HEK293T (cell line): ENCODE measurements at regions not wholly inside any gene's neighbourhood (a gene's known extent, or its start where the extent isn't known, plus 50 kb on each side); places are given as distances from the start of the nearest gene placed in this dataset.
"Not testable (repeated sequence)": the region's sequence is repeated elsewhere in the genome, so short reads cannot be mapped to it uniquely, and the experiment has no call there.

ENCODE experiments used
- CTCF ChIA-PET: fragments of 350-600 bp; formaldehyde crosslinking; extraction: SDS; loops from one replicate; lab custom pipeline; 2021; ENCODE audit warnings: antibody characterized with exemption, inconsistent platforms; lab: Yijun Ruan, JAX
- POLR2A ChIA-PET: fragments of 350-600 bp; formaldehyde crosslinking; extraction: SDS; loops from one replicate; lab custom pipeline; 2020; ENCODE audit warnings: antibody characterized with exemption, inconsistent platforms; lab: Yijun Ruan, JAX
- DNase-seq: peaks from one replicate; pipeline ENCODE4 v3.0.0; 2012; ENCODE audit warnings: mixed read lengths; ENCODE audit errors: extremely low spot score
- ARNT ChIP-seq: fragments of 450-650 bp; IDR thresholded peaks from 2 replicates; pipeline ENCODE4 v1.6.1; 2017; ENCODE audit warnings: mild to moderate bottlenecking
- BHLHE40 ChIP-seq: fragments of 450-650 bp; IDR thresholded peaks from 2 replicates; pipeline ENCODE4 v1.6.1; 2016; ENCODE audit warnings: mild to moderate bottlenecking, moderate library complexity, borderline replicate concordance
- CTBP1 ChIP-seq: fragments of 450-650 bp; IDR thresholded peaks from 2 replicates; pipeline ENCODE4 v1.6.1; 2016; ENCODE audit warnings: borderline replicate concordance
- ELF4 ChIP-seq: fragments of 450-650 bp; IDR thresholded peaks from 2 replicates; pipeline ENCODE4 v1.6.1; 2017; ENCODE audit warnings: antibody characterized with exemption
- FOXA1 ChIP-seq: fragments of 450-650 bp; IDR thresholded peaks from 2 replicates; pipeline ENCODE4 v1.6.1; 2016; ENCODE audit warnings: mild to moderate bottlenecking
- FOXK2 ChIP-seq: fragments of 450-650 bp; IDR thresholded peaks from 2 replicates; pipeline ENCODE4 v1.6.1; 2016; ENCODE audit warnings: mild to moderate bottlenecking
- FOXM1 ChIP-seq: fragments of 450-650 bp; IDR thresholded peaks from 2 replicates; pipeline ENCODE4 v1.6.1; 2017; ENCODE audit warnings: mild to moderate bottlenecking, borderline replicate concordance
- HDGF ChIP-seq: fragments of 450-650 bp; IDR thresholded peaks from 2 replicates; pipeline ENCODE4 v1.6.1; 2017; ENCODE audit warnings: antibody characterized with exemption, borderline replicate concordance
- L3MBTL2 ChIP-seq: fragments of 450-650 bp; conservative IDR thresholded peaks from 2 replicates; pipeline ENCODE4 v1.6.1; 2016; ENCODE audit warnings: mild to moderate bottlenecking
- LEF1 ChIP-seq: fragments of 450-650 bp; IDR thresholded peaks from 2 replicates; pipeline ENCODE4 v1.6.1; 2017; ENCODE audit warnings: mild to moderate bottlenecking, borderline replicate concordance
- NFRKB ChIP-seq: fragments of 450-650 bp; IDR thresholded peaks from 2 replicates; pipeline ENCODE4 v1.6.1; 2016; ENCODE audit warnings: mild to moderate bottlenecking, moderate library complexity
- SP1 ChIP-seq: fragments of 450-650 bp; IDR thresholded peaks from 2 replicates; pipeline ENCODE4 v1.6.1; 2017
- SUZ12 ChIP-seq: fragments of 450-650 bp; IDR thresholded peaks from 2 replicates; pipeline ENCODE4 v1.6.1; 2016; ENCODE audit warnings: mild to moderate bottlenecking
- TARDBP ChIP-seq: fragments of 450-650 bp; IDR thresholded peaks from 2 replicates; pipeline ENCODE4 v1.6.1; 2016
- ZNF384 ChIP-seq: fragments of 450-650 bp; IDR thresholded peaks from 2 replicates; pipeline ENCODE4 v1.6.1; 2016
- TF ChIP-seq, protein P1 (sequence below): fragments of 450-650 bp; IDR thresholded peaks from 2 replicates; pipeline ENCODE4 v1.6.1; 2016

DNA sequence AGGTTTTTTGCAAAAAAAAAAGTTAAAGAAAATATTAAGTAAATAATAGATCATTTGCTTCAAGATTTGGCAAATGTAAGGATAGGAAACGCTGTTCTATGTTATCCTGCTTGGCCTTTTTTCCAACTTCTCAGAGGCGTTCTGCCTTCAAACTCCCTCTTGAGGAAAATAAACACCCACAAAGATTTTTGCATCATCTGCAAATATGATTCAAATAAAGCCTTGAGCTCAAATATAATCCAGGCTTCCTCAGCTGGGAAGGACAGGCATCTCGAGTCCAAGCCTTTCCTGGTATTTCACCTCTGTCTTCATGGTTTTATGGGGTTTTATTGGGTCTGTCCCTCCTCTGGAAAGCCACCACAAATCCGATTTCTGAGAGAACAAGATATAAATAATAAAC is 67.7 kb upstream of the PTPN1 start:
- POLR2A ChIA-PET, result interaction anchor here (0.7 kb wide), 1 partner anchor 288 kb away, joined by 3 read pairs; no protein-coding TSS in a partner anchor
- TF ChIP-seq HDGF (no peak), ELF4 (no peak), BHLHE40 (no peak), FOXA1 (no peak), FOXK2 (no peak), SP1 (no peak), L3MBTL2 (no peak), FOXM1 (no peak), ARNT (no peak), NFRKB (no peak), CTBP1 (no peak), LEF1 (no peak), TARDBP (no peak), ZNF384 (no peak), SUZ12 (no peak)
- TF ChIP-seq, protein P1, sequence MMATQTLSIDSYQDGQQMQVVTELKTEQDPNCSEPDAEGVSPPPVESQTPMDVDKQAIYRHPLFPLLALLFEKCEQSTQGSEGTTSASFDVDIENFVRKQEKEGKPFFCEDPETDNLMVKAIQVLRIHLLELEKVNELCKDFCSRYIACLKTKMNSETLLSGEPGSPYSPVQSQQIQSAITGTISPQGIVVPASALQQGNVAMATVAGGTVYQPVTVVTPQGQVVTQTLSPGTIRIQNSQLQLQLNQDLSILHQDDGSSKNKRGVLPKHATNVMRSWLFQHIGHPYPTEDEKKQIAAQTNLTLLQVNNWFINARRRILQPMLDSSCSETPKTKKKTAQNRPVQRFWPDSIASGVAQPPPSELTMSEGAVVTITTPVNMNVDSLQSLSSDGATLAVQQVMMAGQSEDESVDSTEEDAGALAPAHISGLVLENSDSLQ, result no peak
- CTCF ChIA-PET, result no interaction called here
- no peak for DNase-seq

- no peak for TF ChIP-seq FOXK2
- no peak for TF ChIP-seq ZNF384
- TF ChIP-seq FOXA1, result no peak
- TF ChIP-seq, protein P1, result 0 out of 2 replicates have a peak, but pooled peaks have one; percentile 10
- POLR2A ChIA-PET, result no interaction called here
- DNase-seq, result no peak
- CTCF ChIA-PET, result no interaction called here
These were observed 64.6 kb upstream of the PTPN1 start for GRCh38 chr20:50445354-50446151.

GRCh38 chr20:50446351-50447101 is 63.7 kb upstream of the PTPN1 start:
- TF ChIP-seq, protein P1, result no peak
- TF ChIP-seq BHLHE40 (no peak), SP1 (no peak), CTBP1 (no peak), ELF4 (no peak), FOXK2 (no peak), NFRKB (no peak), SUZ12 (no peak), L3MBTL2 (no peak), HDGF (no peak)
- POLR2A ChIA-PET, result no interaction called here
- no peak for DNase-seq
- CTCF ChIA-PET, result no interaction called here

DNA sequence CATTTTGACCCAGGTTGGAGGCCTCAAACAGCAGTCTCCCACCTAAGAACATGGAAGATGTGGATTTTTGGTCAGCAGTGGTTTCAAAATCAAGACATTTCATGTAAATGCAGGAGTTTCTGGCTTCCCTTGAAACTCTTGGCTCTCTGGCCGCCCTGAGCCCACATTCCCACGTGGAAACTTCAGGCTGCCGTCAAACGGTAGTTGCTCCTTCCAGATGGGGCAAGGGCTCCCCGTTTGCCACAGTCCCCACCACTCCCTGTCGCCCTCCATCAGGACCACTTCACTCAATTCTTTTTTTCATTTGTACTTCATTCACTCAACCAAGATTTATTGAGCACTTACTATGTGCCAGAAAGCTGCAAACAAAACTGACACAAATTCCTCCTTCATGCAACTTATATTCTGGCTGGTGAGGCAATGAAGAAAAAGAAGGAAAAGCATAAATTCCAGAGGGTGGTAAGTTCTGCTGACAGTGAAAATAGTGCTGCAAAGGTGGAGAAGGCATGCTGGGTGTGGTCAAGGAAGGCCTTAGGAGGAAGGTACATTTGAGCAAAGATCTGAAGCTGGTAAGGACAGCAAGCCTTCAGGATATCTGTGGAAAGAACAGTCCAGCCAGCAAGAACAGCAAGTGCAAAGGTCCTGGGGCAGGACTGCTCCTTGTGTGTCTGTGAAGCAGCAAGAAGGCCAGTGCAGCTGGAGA is 62.9 kb upstream of the PTPN1 start:
- no peak for DNase-seq
- POLR2A ChIA-PET, result no interaction called here
- CTCF ChIA-PET, result no interaction called here
- no peak for TF ChIP-seq FOXA1
- TF ChIP-seq ELF4, result no peak
- TF ChIP-seq, protein P1, result no peak
- no peak for TF ChIP-seq NFRKB

DNA sequence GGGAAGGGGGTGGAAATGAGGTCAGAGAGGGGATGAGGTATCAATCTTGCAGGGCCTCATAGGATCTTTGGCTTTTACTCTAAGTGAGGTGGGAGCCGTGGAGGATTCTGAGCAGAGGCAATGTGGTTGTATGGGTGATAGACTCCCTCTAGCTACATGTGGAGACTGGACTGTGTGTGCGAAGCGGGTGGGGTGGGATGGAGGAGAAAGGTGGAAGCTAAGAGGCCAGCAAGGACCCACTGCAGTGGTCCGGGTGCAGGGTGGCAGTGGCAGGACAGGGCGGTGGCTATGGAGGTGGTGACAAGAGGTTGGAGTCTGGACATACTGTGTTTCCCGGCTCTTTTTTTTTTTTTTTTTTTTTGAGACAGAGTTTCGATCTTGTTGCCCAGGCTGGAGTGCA is 62.4 kb upstream of the PTPN1 start:
- no peak for TF ChIP-seq SUZ12
- TF ChIP-seq TARDBP, result no peak
- TF ChIP-seq ZNF384, result no peak
- TF ChIP-seq L3MBTL2, result no peak
- no peak for TF ChIP-seq LEF1
- no peak for TF ChIP-seq FOXA1
- TF ChIP-seq BHLHE40, result no peak
- TF ChIP-seq FOXM1, result no peak
- TF ChIP-seq ARNT, result no peak
- TF ChIP-seq HDGF, result no peak
- no peak for TF ChIP-seq CTBP1
- TF ChIP-seq ELF4, result no peak
- no peak for TF ChIP-seq NFRKB
- TF ChIP-seq FOXK2, result no peak
- no peak for TF ChIP-seq SP1
- TF ChIP-seq, protein P1, result no peak
- DNase-seq, result no peak
- POLR2A ChIA-PET, result no interaction called here
- CTCF ChIA-PET, result no interaction called here

GRCh38 chr20:50448625-50449403 is 61.4 kb upstream of the PTPN1 start:
- CTCF ChIA-PET, POLR2A ChIA-PET, DNase-seq: not testable (repeated sequence)
